ENCODE measurements at regions not wholly inside any gene's neighbourhood (a gene's known extent, or its start where the extent isn't known, plus 50 kb on each side); places are given as distances from the start of the nearest gene placed in this dataset.

DNA sequence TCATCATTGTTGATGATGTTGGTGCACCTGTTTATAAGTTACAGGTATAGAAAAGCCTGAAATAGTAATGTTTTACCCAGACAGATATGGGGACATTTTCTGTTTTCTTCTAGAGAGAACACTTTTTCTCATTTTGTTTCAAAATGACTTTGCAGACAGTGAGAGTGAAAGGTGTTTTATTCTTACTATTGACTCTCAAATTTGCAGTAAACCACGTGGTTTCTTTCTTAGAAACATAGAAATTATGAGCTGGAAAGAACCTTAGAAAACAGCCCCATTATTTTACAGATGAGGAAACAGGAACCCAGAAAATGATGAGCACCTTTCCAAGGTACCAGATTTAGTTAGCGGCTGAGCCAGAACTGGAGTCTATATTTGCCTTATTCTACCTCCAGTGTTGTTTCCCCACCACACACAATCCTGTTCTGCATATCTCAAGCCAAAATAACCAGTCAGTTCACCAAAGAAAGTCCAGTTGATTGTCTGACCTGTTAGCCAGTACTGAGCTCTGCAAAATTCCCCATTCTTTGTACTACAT is 138.9 kb upstream of the AHR start:
- DNase-seq (ENCODE audit: extremely low read depth, low read depth) = no peak

GRCh38 chr7:17166824-17167379 is 131.6 kb upstream of the AHR start:
- no peak for DNase-seq (ENCODE audit: extremely low read depth, low read depth)
- TF ChIP-seq CTCF (IDR thresholded peaks at IDR 0.05; ENCODE audit: low read depth, low read length) = no peak

More for the DNA sequence above, 138.9 kb upstream of the AHR start:
- no peak for TF ChIP-seq CTCF (IDR thresholded peaks at IDR 0.05; ENCODE audit: low read depth, low read length)

- no peak for TF ChIP-seq CTCF (IDR thresholded peaks at IDR 0.05; ENCODE audit: low read depth, low read length)
- DNase-seq (ENCODE audit: extremely low read depth, low read depth) = no peak
Measured at GRCh38 chr7:17168416-17168815, 130.0 kb upstream of the AHR start.

GRCh38 chr7:17171427-17171826 is 127.0 kb upstream of the AHR start:
- no peak for DNase-seq (ENCODE audit: extremely low read depth, low read depth)
- TF ChIP-seq CTCF (IDR thresholded peaks at IDR 0.05; ENCODE audit: low read depth, low read length) = no peak

GRCh38 chr7:17176371-17177032 is 122.0 kb upstream of the AHR start:
- no peak for DNase-seq (ENCODE audit: extremely low read depth, low read depth)
- no peak for TF ChIP-seq CTCF (IDR thresholded peaks at IDR 0.05; ENCODE audit: low read depth, low read length)

DNA sequence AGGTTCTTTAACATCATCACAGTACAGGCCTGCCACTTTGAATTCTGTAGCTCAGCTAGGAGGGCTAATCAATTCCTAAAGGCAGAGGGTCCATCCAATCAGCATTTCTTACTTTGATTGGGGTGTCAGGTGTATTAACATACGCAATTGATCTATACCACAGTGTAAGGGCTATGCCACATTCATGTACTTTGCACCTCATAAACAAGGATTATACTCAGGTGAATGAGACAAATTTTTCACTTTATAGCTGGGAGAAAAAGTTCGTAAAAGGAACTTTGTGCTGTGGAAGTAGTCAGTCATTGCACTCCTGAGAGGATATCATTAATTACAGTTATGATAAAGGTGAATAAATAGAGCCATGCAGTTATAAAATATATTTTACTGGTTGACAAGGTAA is 119.9 kb upstream of the AHR start:
- no peak for TF ChIP-seq CTCF (IDR thresholded peaks at IDR 0.05; ENCODE audit: low read depth, low read length)

GRCh38 chr7:17181482-17181881 is 117.0 kb upstream of the AHR start:
- no peak for TF ChIP-seq CTCF (IDR thresholded peaks at IDR 0.05; ENCODE audit: low read depth, low read length)
- DNase-seq (ENCODE audit: extremely low read depth, low read depth) = no peak

More for the DNA sequence above, 119.9 kb upstream of the AHR start:
- no peak for DNase-seq (ENCODE audit: extremely low read depth, low read depth)

Measured in AG09319 (cell line).